ENCODE measurements at regions not wholly inside any gene's neighbourhood (a gene's known extent, or its start where the extent isn't known, plus 50 kb on each side); places are given as distances from the start of the nearest gene placed in this dataset.

DNA sequence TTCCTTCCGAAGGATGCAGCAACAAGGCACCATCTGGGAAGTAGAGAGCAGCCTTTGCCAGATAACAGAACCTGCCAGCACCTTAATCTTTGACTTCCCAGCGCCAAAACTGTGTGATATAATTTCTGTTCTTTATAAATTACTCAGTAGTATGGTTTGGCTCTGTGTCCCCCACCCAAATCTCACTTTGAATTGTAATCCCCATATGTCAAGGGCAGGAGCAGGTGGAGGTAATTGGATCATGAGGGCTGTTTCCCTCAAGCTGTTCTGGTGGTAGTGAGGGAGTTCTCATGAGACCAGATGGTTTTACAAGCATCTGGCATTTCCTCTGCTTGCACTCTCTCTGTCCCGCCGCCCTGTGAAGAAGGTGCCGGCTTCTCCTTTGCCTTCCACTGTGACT is 899.9 kb downstream of the TRIB2 start:
- TF ChIP-seq FOXA1 (IDR thresholded peaks at IDR 0.05) = no peak
- TF ChIP-seq, protein P1, sequence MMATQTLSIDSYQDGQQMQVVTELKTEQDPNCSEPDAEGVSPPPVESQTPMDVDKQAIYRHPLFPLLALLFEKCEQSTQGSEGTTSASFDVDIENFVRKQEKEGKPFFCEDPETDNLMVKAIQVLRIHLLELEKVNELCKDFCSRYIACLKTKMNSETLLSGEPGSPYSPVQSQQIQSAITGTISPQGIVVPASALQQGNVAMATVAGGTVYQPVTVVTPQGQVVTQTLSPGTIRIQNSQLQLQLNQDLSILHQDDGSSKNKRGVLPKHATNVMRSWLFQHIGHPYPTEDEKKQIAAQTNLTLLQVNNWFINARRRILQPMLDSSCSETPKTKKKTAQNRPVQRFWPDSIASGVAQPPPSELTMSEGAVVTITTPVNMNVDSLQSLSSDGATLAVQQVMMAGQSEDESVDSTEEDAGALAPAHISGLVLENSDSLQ (IDR thresholded peaks at IDR 0.05) = no peak
- no peak for TF ChIP-seq HDGF (IDR thresholded peaks at IDR 0.05; ENCODE audit: borderline replicate concordance)
- TF ChIP-seq BHLHE40 (IDR thresholded peaks at IDR 0.05; ENCODE audit: borderline replicate concordance) = no peak
- TF ChIP-seq FOXK2 (IDR thresholded peaks at IDR 0.05) = no peak
- TF ChIP-seq SP1 (IDR thresholded peaks at IDR 0.05) = no peak
- TF ChIP-seq SUZ12 (IDR thresholded peaks at IDR 0.05) = no peak
- no peak for TF ChIP-seq ELF4 (IDR thresholded peaks at IDR 0.05)
- TF ChIP-seq CTBP1 (IDR thresholded peaks at IDR 0.05; ENCODE audit: borderline replicate concordance) = no peak
- TF ChIP-seq NFRKB (IDR thresholded peaks at IDR 0.05) = no peak
- no peak for TF ChIP-seq L3MBTL2 (conservative IDR thresholded peaks at IDR 0.05)
- TF ChIP-seq TARDBP (IDR thresholded peaks at IDR 0.05) = no peak
- no peak for TF ChIP-seq LEF1 (IDR thresholded peaks at IDR 0.05; ENCODE audit: borderline replicate concordance)
- no peak for TF ChIP-seq ARNT (IDR thresholded peaks at IDR 0.05)
- no peak for TF ChIP-seq FOXM1 (IDR thresholded peaks at IDR 0.05; ENCODE audit: borderline replicate concordance)
- CTCF ChIA-PET = no interaction called here
- POLR2A ChIA-PET = no interaction called here
- no peak for DNase-seq (ENCODE audit: extremely low spot score)

DNA sequence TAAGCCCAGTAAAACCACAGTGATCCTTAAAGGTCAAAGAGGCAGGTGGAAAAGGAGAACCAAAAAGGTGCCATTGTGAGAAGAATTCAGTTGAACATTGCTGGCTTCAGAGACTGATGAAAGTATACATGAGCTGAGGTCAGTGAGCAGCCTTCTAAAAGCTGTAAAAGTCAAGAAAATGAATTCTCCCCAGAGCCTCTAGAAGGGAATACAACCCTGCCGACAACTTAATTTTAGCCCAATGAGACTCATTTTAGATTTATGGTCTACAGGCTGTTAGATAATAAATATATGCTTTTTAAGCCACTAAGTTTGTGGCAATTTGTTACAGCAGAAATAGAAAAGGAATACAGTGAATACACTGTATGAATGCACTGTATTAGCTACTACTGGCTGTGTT is 911.4 kb downstream of the TRIB2 start:
- POLR2A ChIA-PET = no interaction called here
- no peak for DNase-seq (ENCODE audit: extremely low spot score)
- TF ChIP-seq SP1 (IDR thresholded peaks at IDR 0.05) = no peak
- CTCF ChIA-PET = no interaction called here

DNA sequence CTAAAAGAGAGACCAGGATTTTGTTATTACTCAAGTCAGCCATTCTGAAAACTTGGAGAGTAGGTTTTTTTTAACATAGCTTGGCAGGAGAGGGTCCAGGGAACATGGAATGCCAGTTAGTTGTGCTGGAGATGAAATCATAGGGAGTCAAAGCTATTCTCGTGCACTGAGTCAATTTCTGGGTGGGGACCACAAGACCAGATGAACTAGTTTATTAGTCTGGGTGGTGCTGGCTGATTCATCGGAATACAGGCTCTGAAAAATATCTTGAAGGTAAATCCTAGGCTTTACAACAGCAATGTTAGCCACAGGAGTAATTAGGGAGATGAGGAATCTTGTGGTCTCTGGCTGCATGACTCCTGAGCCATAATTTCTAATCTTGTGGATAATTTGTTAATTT is 921.4 kb downstream of the TRIB2 start:
- CTCF ChIA-PET = no interaction called here
- POLR2A ChIA-PET = no interaction called here
- TF ChIP-seq FOXA1 (IDR thresholded peaks at IDR 0.05) (no peak), ARNT (IDR thresholded peaks at IDR 0.05) (no peak)
- no peak for DNase-seq (ENCODE audit: extremely low spot score)

DNA sequence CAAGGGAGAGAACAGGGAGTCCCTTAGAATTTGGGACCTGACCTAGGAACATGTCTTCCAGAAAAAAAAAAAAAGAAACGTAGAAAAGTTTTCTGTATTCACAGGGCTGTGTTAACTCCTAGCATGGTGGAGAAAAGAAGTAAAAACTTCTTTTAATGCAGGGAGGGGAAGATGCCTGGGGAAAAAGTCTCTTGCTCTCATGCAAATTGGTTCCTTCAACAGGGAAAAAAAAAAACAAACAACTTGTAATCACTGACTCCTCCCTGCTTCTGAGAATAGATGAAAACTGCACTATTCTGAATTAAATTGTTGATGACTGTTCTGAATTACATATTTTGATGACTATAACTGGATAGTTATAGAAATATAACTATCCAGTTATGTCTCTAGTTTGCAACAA is 933.2 kb downstream of the TRIB2 start:
- TF ChIP-seq ELF4 (IDR thresholded peaks at IDR 0.05) = no peak
- no peak for TF ChIP-seq FOXM1 (IDR thresholded peaks at IDR 0.05; ENCODE audit: borderline replicate concordance)
- TF ChIP-seq FOXA1 (IDR thresholded peaks at IDR 0.05) = no peak
- no peak for TF ChIP-seq ARNT (IDR thresholded peaks at IDR 0.05)
- no peak for TF ChIP-seq SP1 (IDR thresholded peaks at IDR 0.05)
- no peak for TF ChIP-seq SUZ12 (IDR thresholded peaks at IDR 0.05)
- TF ChIP-seq LEF1 (IDR thresholded peaks at IDR 0.05; ENCODE audit: borderline replicate concordance) = no peak
- TF ChIP-seq, protein P1 (IDR thresholded peaks at IDR 0.05) = no peak
- no peak for TF ChIP-seq FOXK2 (IDR thresholded peaks at IDR 0.05)
- no peak for TF ChIP-seq TARDBP (IDR thresholded peaks at IDR 0.05)
- no peak for TF ChIP-seq HDGF (IDR thresholded peaks at IDR 0.05; ENCODE audit: borderline replicate concordance)
- no peak for TF ChIP-seq NFRKB (IDR thresholded peaks at IDR 0.05)
- TF ChIP-seq ZNF384 (IDR thresholded peaks at IDR 0.05) = no peak
- no peak for TF ChIP-seq CTBP1 (IDR thresholded peaks at IDR 0.05; ENCODE audit: borderline replicate concordance)
- no peak for TF ChIP-seq BHLHE40 (IDR thresholded peaks at IDR 0.05; ENCODE audit: borderline replicate concordance)
- no peak for TF ChIP-seq L3MBTL2 (conservative IDR thresholded peaks at IDR 0.05)
- DNase-seq (ENCODE audit: extremely low spot score) = no peak
- CTCF ChIA-PET = interaction anchor here (0.6 kb wide), 1 partner anchor 643 kb away, joined by 3 read pairs; no protein-coding TSS in a partner anchor
- POLR2A ChIA-PET = no interaction called here

DNA sequence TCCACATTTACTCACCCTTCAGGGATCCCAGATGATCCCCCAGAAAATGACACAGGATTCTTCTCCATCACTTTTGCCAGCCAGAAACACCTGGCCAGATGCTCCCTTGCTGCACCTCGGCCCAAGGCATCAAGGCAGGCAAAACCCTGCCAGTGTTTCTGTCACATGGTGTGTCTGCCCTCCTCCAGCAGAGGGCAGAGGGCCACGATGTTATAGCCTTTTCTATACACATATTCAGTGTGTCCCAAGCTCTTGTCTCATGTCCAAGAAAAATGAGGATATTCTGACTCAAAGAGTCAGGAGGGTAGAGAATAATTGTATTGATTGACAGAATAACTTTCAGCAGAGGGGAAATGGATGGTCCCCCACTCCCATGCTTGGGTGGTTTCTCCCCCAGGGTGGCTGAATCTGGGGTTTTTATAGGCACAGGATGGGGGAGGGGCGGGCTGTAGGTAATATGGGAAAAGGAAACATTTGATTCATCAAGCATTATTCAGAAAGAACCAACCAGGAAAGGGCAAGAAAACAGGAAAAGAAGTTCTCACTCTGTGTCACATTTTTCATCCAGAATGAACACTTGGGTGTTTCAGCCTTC is 933.9 kb downstream of the TRIB2 start:
- TF ChIP-seq CTBP1 (IDR thresholded peaks at IDR 0.05; ENCODE audit: borderline replicate concordance) (no peak), TARDBP (IDR thresholded peaks at IDR 0.05) (no peak), ARNT (IDR thresholded peaks at IDR 0.05) (no peak), FOXA1 (IDR thresholded peaks at IDR 0.05) (no peak), ZNF384 (IDR thresholded peaks at IDR 0.05) (no peak), L3MBTL2 (conservative IDR thresholded peaks at IDR 0.05) (no peak), BHLHE40 (IDR thresholded peaks at IDR 0.05; ENCODE audit: borderline replicate concordance) (no peak), FOXK2 (IDR thresholded peaks at IDR 0.05) (no peak), HDGF (IDR thresholded peaks at IDR 0.05; ENCODE audit: borderline replicate concordance) (no peak), ELF4 (IDR thresholded peaks at IDR 0.05) (no peak), NFRKB (IDR thresholded peaks at IDR 0.05) (no peak), LEF1 (IDR thresholded peaks at IDR 0.05; ENCODE audit: borderline replicate concordance) (no peak), SUZ12 (IDR thresholded peaks at IDR 0.05) (no peak), FOXM1 (IDR thresholded peaks at IDR 0.05; ENCODE audit: borderline replicate concordance) (no peak), SP1 (IDR thresholded peaks at IDR 0.05) (no peak)
- TF ChIP-seq, protein P1 (IDR thresholded peaks at IDR 0.05) = no peak
- DNase-seq (ENCODE audit: extremely low spot score) = no peak
- POLR2A ChIA-PET = no interaction called here
- CTCF ChIA-PET = interaction anchor here (0.6 kb wide), 1 partner anchor 644 kb away, joined by 3 read pairs; no protein-coding TSS in a partner anchor

DNA sequence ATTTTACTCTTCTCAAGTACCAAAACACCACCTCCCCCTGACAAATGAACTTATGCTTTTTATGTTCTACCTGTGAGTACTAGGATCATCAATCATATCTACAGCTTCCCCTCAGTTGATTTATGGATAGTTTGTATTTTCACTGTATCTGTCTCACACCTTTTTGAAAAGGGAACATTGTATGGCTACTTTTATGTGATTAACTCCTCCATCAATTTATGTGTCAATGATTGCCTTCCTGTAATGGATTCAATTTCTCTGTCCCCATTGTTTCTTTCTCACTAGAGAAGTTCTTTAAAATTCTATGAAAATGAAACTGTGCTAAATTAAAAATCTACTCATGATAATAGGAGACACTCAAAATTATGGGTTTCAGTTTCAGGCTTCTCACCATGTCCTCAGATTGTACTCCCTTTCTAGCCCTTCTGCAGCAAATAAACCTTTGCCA is 935.0 kb downstream of the TRIB2 start:
- CTCF ChIA-PET = no interaction called here
- DNase-seq (ENCODE audit: extremely low spot score) = no peak
- POLR2A ChIA-PET = no interaction called here
- TF ChIP-seq CTBP1 (IDR thresholded peaks at IDR 0.05; ENCODE audit: borderline replicate concordance) (no peak), FOXM1 (IDR thresholded peaks at IDR 0.05; ENCODE audit: borderline replicate concordance) (no peak), HDGF (IDR thresholded peaks at IDR 0.05; ENCODE audit: borderline replicate concordance) (no peak), SP1 (IDR thresholded peaks at IDR 0.05) (no peak), FOXK2 (IDR thresholded peaks at IDR 0.05) (no peak), L3MBTL2 (conservative IDR thresholded peaks at IDR 0.05) (no peak), NFRKB (IDR thresholded peaks at IDR 0.05) (no peak), FOXA1 (IDR thresholded peaks at IDR 0.05) (no peak), ARNT (IDR thresholded peaks at IDR 0.05) (no peak), TARDBP (IDR thresholded peaks at IDR 0.05) (no peak)

All from HEK293T (cell line).